ENCODE measurements at regions not wholly inside any gene's neighbourhood (a gene's known extent, or its start where the extent isn't known, plus 50 kb on each side); places are given as distances from the start of the nearest gene placed in this dataset.

DNA sequence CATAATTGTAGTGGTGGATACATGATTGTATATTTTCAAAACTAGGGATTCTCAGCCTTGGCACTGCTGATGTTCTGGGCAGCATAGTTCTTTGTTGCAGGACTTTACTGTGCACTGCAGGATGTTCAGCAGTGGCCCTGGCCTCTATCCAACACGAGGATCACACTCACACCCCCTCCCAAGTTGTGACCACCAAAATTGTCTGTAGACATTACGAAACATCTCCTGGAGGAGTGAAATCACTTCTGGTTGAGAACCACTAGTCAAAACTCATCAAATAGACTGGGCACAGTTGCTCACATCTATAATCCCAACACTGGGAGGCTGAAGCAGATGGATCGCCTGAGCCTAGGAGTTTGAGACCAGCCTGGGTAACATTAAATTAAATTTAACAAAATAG lies 123.1 kb upstream of the CDYL start (continued):
- no peak for TF ChIP-seq ZNF462 (CRISPR knock-in tag; IDR thresholded peaks at IDR 0.05)

- H4K20me1 ChIP-seq (replicated peaks; ENCODE audit: insufficient read depth) = no peaks in the 10 kb centered on the region
- ATAC-seq (no peak), DNase-seq (ENCODE audit: low spot score) (no peak)
- no peaks in the 10 kb centered on the region for H3K36me3 ChIP-seq (ENCODE audit: insufficient read depth)
- H3K9me3 Mint-ChIP-seq = peaks cover 5% of the 10 kb centered on the region; the same call in 1 of the 3 replicates
- no peak overlapping the region for H3K27ac Mint-ChIP-seq
- no peaks in the 10 kb centered on the region for H3K79me2 ChIP-seq (replicated peaks; ENCODE audit: insufficient read depth)
- H3F3A ChIP-seq (replicated peaks; ENCODE audit: low read depth) = no peaks in the 10 kb centered on the region
- no peak overlapping the region for H3K4me2 ChIP-seq
- H3K4me1 Mint-ChIP-seq = peaks cover 39% of the 10 kb centered on the region
- H3K9me2 ChIP-seq (ENCODE audit: insufficient read depth) = no peaks in the 10 kb centered on the region
- no peak overlapping the region for H3K4me3 Mint-ChIP-seq
- no peak overlapping the region for H2AFZ ChIP-seq
- H3K4me1 ChIP-seq (ENCODE audit: insufficient read depth) = peaks cover 24% of the 10 kb centered on the region
- peaks cover 4% of the 10 kb centered on the region; the same call in 2 of the 3 replicates for H3K36me3 Mint-ChIP-seq (ENCODE audit: low read depth)
- TF ChIP-seq JUNB (IDR thresholded peaks at IDR 0.05; ENCODE audit: unreplicated experiment) (no peak), ZNF331 (CRISPR knock-in tag; IDR thresholded peaks at IDR 0.05; ENCODE audit: low read depth) (no peak), POLR2AphosphoS5 (IDR thresholded peaks at IDR 0.05; ENCODE audit: low read depth) (no peak), EZH2 (IDR thresholded peaks at IDR 0.05; ENCODE audit: low read depth, unreplicated experiment) (no peak), EZH2phosphoT487 (IDR thresholded peaks at IDR 0.05; ENCODE audit: unreplicated experiment) (no peak), CREB1 (CRISPR knock-in tag; IDR thresholded peaks at IDR 0.05; ENCODE audit: low read depth) (no peak), ETS1 (IDR thresholded peaks at IDR 0.05) (no peak)
- TF ChIP-seq, protein P1, sequence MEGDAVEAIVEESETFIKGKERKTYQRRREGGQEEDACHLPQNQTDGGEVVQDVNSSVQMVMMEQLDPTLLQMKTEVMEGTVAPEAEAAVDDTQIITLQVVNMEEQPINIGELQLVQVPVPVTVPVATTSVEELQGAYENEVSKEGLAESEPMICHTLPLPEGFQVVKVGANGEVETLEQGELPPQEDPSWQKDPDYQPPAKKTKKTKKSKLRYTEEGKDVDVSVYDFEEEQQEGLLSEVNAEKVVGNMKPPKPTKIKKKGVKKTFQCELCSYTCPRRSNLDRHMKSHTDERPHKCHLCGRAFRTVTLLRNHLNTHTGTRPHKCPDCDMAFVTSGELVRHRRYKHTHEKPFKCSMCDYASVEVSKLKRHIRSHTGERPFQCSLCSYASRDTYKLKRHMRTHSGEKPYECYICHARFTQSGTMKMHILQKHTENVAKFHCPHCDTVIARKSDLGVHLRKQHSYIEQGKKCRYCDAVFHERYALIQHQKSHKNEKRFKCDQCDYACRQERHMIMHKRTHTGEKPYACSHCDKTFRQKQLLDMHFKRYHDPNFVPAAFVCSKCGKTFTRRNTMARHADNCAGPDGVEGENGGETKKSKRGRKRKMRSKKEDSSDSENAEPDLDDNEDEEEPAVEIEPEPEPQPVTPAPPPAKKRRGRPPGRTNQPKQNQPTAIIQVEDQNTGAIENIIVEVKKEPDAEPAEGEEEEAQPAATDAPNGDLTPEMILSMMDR (conservative IDR thresholded peaks at IDR 0.05; ENCODE audit: low read depth in 2 of 2) = no peak
- no peaks in the 10 kb centered on the region for H3K27me3 ChIP-seq (ENCODE audit: insufficient read depth)
- no peak overlapping the region for H3K4me3 ChIP-seq
- H3K27ac ChIP-seq (ENCODE audit: low read depth) = no peak overlapping the region
- peaks cover 4% of the 10 kb centered on the region for H3K27me3 Mint-ChIP-seq (ENCODE audit: insufficient read depth, low read depth, poor library complexity)
Observed at GRCh38 chr6:4651831-4652467, 124.3 kb upstream of the CDYL start.

All from GM23338 (cell line).